GM23338 (cell line): ENCODE measurements at regions not wholly inside any gene's neighbourhood (a gene's known extent, or its start where the extent isn't known, plus 50 kb on each side); places are given as distances from the start of the nearest gene placed in this dataset.

Experiments
- CREB1 ChIP-seq: fragments of 250-450 bp; sonication (Bioruptor Pico); IDR thresholded peaks from 2 replicates; pipeline ENCODE4 v1.5.0; 2020; ENCODE audit warnings: low read depth, mild to moderate bottlenecking, moderate library complexity
- CTCF ChIP-seq, 2 experiments: fragments of 200-600 bp in 1 of 2; sonication (generic) in 1 of 2; conservative IDR thresholded peaks; 2 replicates each; pipeline versions ENCODE4 v1.5.1 to v1.6.1; 2016 to 2017; ENCODE audit warnings: antibody characterized with exemption in 2 of 2, low read depth in 2 of 2, mild to moderate bottlenecking in 2 of 2, moderate library complexity in 1 of 2
- EZH2 ChIP-seq: fragments of 200-600 bp; sonication (generic); IDR thresholded peaks from one replicate; pipeline ENCODE4 v1.8.0; 2017; ENCODE audit warnings: antibody characterized with exemption, mild to moderate bottlenecking, low read depth; ENCODE audit not compliant: unreplicated experiment
- EZH2phosphoT487 ChIP-seq: fragments of 200-600 bp; sonication (generic); IDR thresholded peaks from one replicate; pipeline ENCODE4 v1.8.1; 2018; ENCODE audit warnings: antibody characterized with exemption; ENCODE audit not compliant: unreplicated experiment
- JUNB ChIP-seq: IDR thresholded peaks from one replicate; pipeline ENCODE4 v1.6.1; 2016; ENCODE audit warnings: antibody characterized with exemption; ENCODE audit not compliant: unreplicated experiment
- POLR2AphosphoS5 ChIP-seq: IDR thresholded peaks from 2 replicates; pipeline ENCODE4 v1.6.1; 2016; ENCODE audit warnings: antibody characterized with exemption, low read depth
- REST ChIP-seq: IDR thresholded peaks from one replicate; pipeline ENCODE4 v1.6.1; 2018; ENCODE audit warnings: antibody characterized with exemption; ENCODE audit not compliant: unreplicated experiment
- STAT1 ChIP-seq: IDR thresholded peaks from one replicate; pipeline ENCODE4 v1.6.1; 2016; ENCODE audit warnings: antibody characterized with exemption; ENCODE audit not compliant: unreplicated experiment
- TF ChIP-seq, protein P1 (sequence below): IDR thresholded peaks from 2 replicates; pipeline ENCODE4 v1.6.1; 2016; ENCODE audit warnings: antibody characterized with exemption
- TF ChIP-seq, protein P2 (sequence below): fragments of 250-450 bp; sonication (Bioruptor Pico); IDR thresholded peaks from 2 replicates; pipeline ENCODE4 v1.5.0; 2020; ENCODE audit warnings: mild to moderate bottlenecking, moderate library complexity

DNA sequence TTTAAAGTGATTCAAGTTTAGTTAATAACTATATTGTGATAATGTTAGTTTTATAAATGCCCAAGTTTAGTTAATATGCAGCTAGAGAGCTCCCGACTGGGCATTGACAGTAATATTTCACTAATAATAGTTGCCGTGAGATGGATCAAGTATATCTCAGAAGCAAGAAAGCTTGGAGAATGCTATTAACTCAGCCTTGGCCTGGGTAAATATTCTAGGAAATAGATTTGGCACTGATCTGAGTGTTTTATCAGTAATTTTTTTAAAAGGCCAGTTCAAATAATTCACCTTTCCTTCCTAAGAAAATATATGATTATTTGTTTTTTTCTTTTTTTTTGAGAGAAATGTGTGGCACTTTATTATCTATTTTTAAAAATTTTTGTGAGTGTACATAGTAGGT is 305.3 kb downstream of the CSNK1G3 start:
- TF ChIP-seq CTCF (conservative IDR thresholded peaks at IDR 0.05; ENCODE audit: low read depth in 2 of 2) = no peak
- TF ChIP-seq POLR2AphosphoS5 = no peak
- TF ChIP-seq EZH2 = no peak
- no peak for TF ChIP-seq EZH2phosphoT487
- no peak for TF ChIP-seq CREB1
- TF ChIP-seq, protein P1, sequence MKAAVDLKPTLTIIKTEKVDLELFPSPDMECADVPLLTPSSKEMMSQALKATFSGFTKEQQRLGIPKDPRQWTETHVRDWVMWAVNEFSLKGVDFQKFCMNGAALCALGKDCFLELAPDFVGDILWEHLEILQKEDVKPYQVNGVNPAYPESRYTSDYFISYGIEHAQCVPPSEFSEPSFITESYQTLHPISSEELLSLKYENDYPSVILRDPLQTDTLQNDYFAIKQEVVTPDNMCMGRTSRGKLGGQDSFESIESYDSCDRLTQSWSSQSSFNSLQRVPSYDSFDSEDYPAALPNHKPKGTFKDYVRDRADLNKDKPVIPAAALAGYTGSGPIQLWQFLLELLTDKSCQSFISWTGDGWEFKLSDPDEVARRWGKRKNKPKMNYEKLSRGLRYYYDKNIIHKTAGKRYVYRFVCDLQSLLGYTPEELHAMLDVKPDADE = no peak
- no peak for TF ChIP-seq JUNB
- TF ChIP-seq REST = no peak
- TF ChIP-seq STAT1 = no peak
- TF ChIP-seq, protein P2, sequence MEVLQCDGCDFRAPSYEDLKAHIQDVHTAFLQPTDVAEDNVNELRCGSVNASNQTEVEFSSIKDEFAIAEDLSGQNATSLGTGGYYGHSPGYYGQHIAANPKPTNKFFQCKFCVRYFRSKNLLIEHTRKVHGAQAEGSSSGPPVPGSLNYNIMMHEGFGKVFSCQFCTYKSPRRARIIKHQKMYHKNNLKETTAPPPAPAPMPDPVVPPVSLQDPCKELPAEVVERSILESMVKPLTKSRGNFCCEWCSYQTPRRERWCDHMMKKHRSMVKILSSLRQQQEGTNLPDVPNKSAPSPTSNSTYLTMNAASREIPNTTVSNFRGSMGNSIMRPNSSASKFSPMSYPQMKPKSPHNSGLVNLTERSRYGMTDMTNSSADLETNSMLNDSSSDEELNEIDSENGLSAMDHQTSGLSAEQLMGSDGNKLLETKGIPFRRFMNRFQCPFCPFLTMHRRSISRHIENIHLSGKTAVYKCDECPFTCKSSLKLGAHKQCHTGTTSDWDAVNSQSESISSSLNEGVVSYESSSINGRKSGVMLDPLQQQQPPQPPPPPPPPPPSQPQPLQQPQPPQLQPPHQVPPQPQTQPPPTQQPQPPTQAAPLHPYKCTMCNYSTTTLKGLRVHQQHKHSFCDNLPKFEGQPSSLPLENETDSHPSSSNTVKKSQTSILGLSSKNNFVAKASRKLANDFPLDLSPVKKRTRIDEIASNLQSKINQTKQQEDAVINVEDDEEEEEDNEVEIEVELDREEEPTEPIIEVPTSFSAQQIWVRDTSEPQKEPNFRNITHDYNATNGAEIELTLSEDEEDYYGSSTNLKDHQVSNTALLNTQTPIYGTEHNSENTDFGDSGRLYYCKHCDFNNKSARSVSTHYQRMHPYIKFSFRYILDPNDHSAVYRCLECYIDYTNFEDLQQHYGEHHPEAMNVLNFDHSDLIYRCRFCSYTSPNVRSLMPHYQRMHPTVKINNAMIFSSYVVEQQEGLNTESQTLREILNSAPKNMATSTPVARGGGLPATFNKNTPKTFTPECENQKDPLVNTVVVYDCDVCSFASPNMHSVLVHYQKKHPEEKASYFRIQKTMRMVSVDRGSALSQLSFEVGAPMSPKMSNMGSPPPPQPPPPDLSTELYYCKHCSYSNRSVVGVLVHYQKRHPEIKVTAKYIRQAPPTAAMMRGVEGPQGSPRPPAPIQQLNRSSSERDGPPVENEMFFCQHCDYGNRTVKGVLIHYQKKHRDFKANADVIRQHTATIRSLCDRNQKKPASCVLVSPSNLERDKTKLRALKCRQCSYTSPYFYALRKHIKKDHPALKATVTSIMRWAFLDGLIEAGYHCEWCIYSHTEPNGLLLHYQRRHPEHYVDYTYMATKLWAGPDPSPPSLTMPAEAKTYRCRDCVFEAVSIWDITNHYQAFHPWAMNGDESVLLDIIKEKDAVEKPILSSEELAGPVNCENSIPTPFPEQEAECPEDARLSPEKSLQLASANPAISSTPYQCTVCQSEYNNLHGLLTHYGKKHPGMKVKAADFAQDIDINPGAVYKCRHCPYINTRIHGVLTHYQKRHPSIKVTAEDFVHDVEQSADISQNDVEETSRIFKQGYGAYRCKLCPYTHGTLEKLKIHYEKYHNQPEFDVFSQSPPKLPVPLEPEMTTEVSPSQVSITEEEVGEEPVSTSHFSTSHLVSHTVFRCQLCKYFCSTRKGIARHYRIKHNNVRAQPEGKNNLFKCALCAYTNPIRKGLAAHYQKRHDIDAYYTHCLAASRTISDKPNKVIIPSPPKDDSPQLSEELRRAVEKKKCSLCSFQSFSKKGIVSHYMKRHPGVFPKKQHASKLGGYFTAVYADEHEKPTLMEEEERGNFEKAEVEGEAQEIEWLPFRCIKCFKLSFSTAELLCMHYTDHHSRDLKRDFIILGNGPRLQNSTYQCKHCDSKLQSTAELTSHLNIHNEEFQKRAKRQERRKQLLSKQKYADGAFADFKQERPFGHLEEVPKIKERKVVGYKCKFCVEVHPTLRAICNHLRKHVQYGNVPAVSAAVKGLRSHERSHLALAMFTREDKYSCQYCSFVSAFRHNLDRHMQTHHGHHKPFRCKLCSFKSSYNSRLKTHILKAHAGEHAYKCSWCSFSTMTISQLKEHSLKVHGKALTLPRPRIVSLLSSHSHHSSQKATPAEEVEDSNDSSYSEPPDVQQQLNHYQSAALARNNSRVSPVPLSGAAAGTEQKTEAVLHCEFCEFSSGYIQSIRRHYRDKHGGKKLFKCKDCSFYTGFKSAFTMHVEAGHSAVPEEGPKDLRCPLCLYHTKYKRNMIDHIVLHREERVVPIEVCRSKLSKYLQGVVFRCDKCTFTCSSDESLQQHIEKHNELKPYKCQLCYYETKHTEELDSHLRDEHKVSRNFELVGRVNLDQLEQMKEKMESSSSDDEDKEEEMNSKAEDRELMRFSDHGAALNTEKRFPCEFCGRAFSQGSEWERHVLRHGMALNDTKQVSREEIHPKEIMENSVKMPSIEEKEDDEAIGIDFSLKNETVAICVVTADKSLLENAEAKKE (CRISPR knock-in tag) = no peak
